Ovary (tissue), 7 donors: ENCODE measurements at regions not wholly inside any gene's neighbourhood (a gene's known extent, or its start where the extent isn't known, plus 50 kb on each side); places are given as distances from the start of the nearest gene placed in this dataset.

Experiments
- DNase-seq, 5 donors: peaks; one replicate each; pipeline ENCODE4 v3.0.0-alpha.2; 2019 to 2020
- H3K27ac ChIP-seq, 2 donors: fragments of 200-600 bp; one replicate each; pipeline versions ENCODE4 v1.5.1 to v1.8.0; 2019 to 2022
- H3K27me3 ChIP-seq: fragments of 200-600 bp; one replicate; pipeline ENCODE4 v1.8.0; 2022
- H3K36me3 ChIP-seq: fragments of 200-600 bp; sonication (generic); one replicate; pipeline ENCODE4 v1.5.1; 2019
- H3K4me1 ChIP-seq: one replicate; pipeline ENCODE4 v1.8.1; 2013; ENCODE audit warnings: mild to moderate bottlenecking, moderate library complexity; ENCODE audit not compliant: insufficient read depth
- H3K4me3 ChIP-seq: fragments of 200-600 bp; sonication (generic); one replicate; pipeline ENCODE4 v1.5.1; 2017
- H3K9me3 ChIP-seq, 2 donors: fragments of 200-600 bp in 1 of 2; sonication (generic) in 1 of 2; one replicate each; pipeline versions ENCODE4 v1.5.1 to v1.8.1; 2013 to 2019; ENCODE audit warnings: mild to moderate bottlenecking in 1 of 2, moderate library complexity in 1 of 2
- EP300 ChIP-seq: sonication (generic); formaldehyde crosslinking; IDR thresholded peaks from one replicate; pipeline ENCODE4 v1.6.1; 2017; ENCODE audit warnings: antibody characterized with exemption
- POLR2A ChIP-seq: fragments of 450-650 bp; IDR thresholded peaks from one replicate; pipeline ENCODE4 v1.6.1; 2017; ENCODE audit warnings: antibody characterized with exemption, mild to moderate bottlenecking, moderate library complexity
- WGBS, 3 donors: extraction: QIAGEN DNeasy Blood & Tissue Kit in 1 of 3; methylation state at CpG; one replicate each; pipeline versions ENCODE4 v1.1.5 to v1.1.7; 2013 to 2017; 5-methylcytosine and 5-hydroxymethylcytosine counted together
- intact Hi-C, 4 donors: fragments of 100-400 bp; cut with DNase I; formaldehyde crosslinking; loops; one replicate each; pipeline versions ENCODE4 v1.11.0 to v1.15.1; 2022 to 2023
- TF ChIP-seq, protein P1 (sequence below), 3 donors: fragments of 450-650 bp in 2 of 3; fragments of 200-600 bp in 1 of 3; IDR thresholded peaks; one replicate each; pipeline versions ENCODE4 v1.5.1 to v1.8.0; 2016 to 2022; ENCODE audit warnings: antibody characterized with exemption in 3 of 3, mild to moderate bottlenecking in 1 of 3
- donor health status: DM: no; HTN: no; CAD: no; lungs with moderate emphysema.
- donor health status: DM: no; HTN: no; CAD: no.
- donor health status: Bipolar disorder and iron deficiency.
- donor health status: DM: no; HTN: no; CAD: no.
- donor health status: DM: yes; HTN: yes; CAD: no.

DNA sequence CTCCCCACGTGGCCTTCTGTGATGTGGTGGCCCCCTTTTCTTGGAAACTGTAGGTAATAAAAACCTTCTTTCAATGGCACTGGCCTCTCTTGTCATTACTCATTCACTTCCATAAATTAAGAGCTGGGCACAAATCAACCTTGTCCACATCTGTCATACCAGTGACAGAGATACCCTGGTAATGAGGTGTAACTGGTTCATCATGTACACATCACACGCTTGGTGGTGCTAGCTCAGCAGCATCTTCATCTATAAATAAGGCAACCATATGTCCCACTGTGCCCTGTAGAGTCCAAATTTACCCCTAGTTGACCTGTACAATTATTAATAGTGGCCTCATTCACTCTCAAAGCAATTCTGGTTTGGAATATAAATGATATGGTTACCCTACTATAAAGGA is 245.6 kb downstream of the HIVEP2 start:
- Histone ChIP-seq H3K9me3 (no peaks in the 10 kb centered on the region), H3K4me3 (no peak overlapping the region), H3K36me3 (no peaks in the 10 kb centered on the region), H3K27me3 (no peaks in the 10 kb centered on the region), H3K4me1 (peaks cover 12% of the 10 kb centered on the region), H3K27ac (no peak overlapping the region)
- 89 to 95% (median 93%) methylated on average over 2 of the region's 2 CpGs for WGBS, 3 donors
- intact Hi-C loops: loop anchor here (5.0 to 10.0 kb wide), 3 partner anchors 245 to 318 kb away; partner anchors contain the start of gene HIVEP2 (in 3 of the 4)
- DNase-seq: no peak
- no peak for TF ChIP-seq POLR2A

DNA sequence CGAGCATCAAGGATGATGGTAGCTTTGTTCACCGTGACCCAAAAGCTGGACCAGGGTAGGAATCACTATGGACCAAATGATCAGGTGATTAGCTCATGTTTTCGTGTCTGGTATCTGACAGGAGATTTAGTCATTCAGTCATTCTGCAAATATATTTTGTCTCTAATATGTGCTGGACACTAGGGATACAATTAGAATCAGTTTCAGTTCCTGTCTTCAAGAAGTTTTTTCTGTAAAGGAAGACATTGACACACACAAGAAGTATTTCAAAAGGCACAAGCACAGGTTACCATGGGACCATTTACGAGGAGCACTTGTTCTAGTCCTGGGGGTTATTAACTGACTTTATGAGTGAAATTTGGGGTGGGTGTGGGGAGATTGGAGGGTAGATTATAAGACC is 244.9 kb downstream of the HIVEP2 start:
- no peak overlapping the region for H3K27ac ChIP-seq
- intact Hi-C loops: no loop called here
- TF ChIP-seq, protein P1, sequence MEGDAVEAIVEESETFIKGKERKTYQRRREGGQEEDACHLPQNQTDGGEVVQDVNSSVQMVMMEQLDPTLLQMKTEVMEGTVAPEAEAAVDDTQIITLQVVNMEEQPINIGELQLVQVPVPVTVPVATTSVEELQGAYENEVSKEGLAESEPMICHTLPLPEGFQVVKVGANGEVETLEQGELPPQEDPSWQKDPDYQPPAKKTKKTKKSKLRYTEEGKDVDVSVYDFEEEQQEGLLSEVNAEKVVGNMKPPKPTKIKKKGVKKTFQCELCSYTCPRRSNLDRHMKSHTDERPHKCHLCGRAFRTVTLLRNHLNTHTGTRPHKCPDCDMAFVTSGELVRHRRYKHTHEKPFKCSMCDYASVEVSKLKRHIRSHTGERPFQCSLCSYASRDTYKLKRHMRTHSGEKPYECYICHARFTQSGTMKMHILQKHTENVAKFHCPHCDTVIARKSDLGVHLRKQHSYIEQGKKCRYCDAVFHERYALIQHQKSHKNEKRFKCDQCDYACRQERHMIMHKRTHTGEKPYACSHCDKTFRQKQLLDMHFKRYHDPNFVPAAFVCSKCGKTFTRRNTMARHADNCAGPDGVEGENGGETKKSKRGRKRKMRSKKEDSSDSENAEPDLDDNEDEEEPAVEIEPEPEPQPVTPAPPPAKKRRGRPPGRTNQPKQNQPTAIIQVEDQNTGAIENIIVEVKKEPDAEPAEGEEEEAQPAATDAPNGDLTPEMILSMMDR (IDR thresholded peaks at IDR 0.05): no peak
- TF ChIP-seq EP300 (no peak), POLR2A (no peak)
- peaks cover 12% of the 10 kb centered on the region for H3K4me1 ChIP-seq
- no peak overlapping the region for H3K4me3 ChIP-seq
- no peaks in the 10 kb centered on the region for H3K27me3 ChIP-seq
- DNase-seq: no peak
- H3K9me3 ChIP-seq: no peaks in the 10 kb centered on the region
- 91 to 99% (median 95%) methylated on average over 4 of the region's 4 CpGs for WGBS, 3 donors
- no peaks in the 10 kb centered on the region for H3K36me3 ChIP-seq

DNA sequence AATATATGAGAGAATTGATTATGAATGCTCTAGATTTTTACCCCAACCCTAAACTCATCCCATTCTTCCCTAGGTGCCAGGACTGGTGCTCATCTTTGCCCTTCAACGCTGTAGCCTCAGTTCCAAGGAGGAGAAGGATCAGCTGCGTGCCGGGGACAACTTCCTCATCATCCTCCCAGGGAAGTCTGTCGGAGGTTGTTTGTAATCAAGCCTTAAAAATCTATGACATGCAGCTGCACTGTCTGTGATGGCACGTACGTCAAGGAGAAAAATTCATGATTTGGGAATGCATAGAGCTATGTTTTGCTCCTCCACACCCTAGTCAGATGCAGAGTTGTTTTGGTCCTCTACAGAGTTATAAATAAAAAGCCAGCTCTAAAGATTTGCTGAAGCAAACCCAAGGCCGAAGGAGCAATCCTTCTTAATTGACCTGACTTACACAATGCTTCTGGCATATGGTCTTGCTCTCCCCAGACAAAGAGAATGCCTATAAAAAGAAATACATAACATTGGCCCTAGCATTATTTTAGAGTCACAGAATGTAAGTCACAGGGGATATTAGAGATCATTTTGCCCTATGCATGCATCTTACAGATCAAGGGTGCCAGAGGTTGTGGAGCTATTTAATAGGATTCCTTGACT is 244.2 kb downstream of the HIVEP2 start:
- intact Hi-C loops: no loop called here
- no peaks in the 10 kb centered on the region for H3K9me3 ChIP-seq
- no peaks in the 10 kb centered on the region for H3K36me3 ChIP-seq
- H3K4me1 ChIP-seq: peaks cover 12% of the 10 kb centered on the region
- TF ChIP-seq EP300 (no peak), POLR2A (no peak)
- TF ChIP-seq, protein P1 (IDR thresholded peaks at IDR 0.05): no peak
- H3K27me3 ChIP-seq: no peaks in the 10 kb centered on the region
- H3K4me3 ChIP-seq: no peak overlapping the region
- WGBS, 3 donors: 34 to 55% (median 44%) methylated on average over 7 of the region's 7 CpGs
- H3K27ac ChIP-seq: no peak overlapping the region
- no peak for DNase-seq
